ENCODE measurements at regions not wholly inside any gene's neighbourhood (a gene's known extent, or its start where the extent isn't known, plus 50 kb on each side); places are given as distances from the start of the nearest gene placed in this dataset.

DNA sequence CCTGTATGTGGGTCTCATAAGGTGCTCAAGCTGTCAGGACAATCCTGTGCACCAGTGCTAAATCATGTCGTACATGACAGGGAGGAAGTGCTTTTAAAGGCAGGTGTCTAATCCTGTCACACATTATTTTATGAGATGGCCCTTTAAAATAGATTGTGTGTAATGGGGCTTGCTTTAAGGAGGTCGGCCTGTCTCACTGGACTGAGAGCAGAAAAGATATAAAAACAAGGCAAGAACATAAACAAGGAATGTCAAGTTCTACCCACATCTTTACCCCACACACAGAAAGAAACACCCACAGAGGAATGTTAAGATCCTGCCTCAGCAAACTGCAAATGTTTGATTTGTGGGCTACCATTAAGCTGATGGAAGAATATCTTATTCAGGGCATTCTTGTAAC is 279.0 kb downstream of the FOXA2 start (continued):
- TF ChIP-seq MGA (IDR thresholded peaks at IDR 0.05) = no peak
- TF ChIP-seq PTRF (tag; IDR thresholded peaks at IDR 0.05) = no peak
- no peak for TF ChIP-seq DDX20 (tag; IDR thresholded peaks at IDR 0.05; ENCODE audit: low read depth)
- TF ChIP-seq HDGF (IDR thresholded peaks at IDR 0.05) = no peak
- no peak for TF ChIP-seq ZNF764 (CRISPR knock-in tag; IDR thresholded peaks at IDR 0.05; ENCODE audit: low read depth)
- no peak for TF ChIP-seq CREBBP (IDR thresholded peaks at IDR 0.05; ENCODE audit: low read depth, low read length)
- no peak for TF ChIP-seq FIP1L1 (IDR thresholded peaks at IDR 0.05; ENCODE audit: low read depth, low read length, poor library complexity, severe bottlenecking)
- TF ChIP-seq DPF2 (IDR thresholded peaks at IDR 0.05) = no peak
- TF ChIP-seq ZNF561 (CRISPR knock-in tag; conservative IDR thresholded peaks at IDR 0.05) = no peak
- no peak for TF ChIP-seq HOMEZ (CRISPR knock-in tag; IDR thresholded peaks at IDR 0.05)
- TF ChIP-seq ZBTB11 (CRISPR knock-in tag; IDR thresholded peaks at IDR 0.05) = no peak

Data from K562 (cell line).